ENCODE measurements at regions not wholly inside any gene's neighbourhood (a gene's known extent, or its start where the extent isn't known, plus 50 kb on each side); places are given as distances from the start of the nearest gene placed in this dataset.

- H3K9me1 ChIP-seq (ENCODE audit: control insufficient read depth, insufficient read depth, low read length) = no peaks in the 10 kb centered on the region
- no peak overlapping the region for H3K9ac ChIP-seq (ENCODE audit: insufficient read depth in 1 of 2, low read depth in 2 of 2, low read length in 2 of 2)
- intact Hi-C loops (cut with micrococcal nuclease) (no loop called here), in situ Hi-C loops (cut with MboI) (no loop called here)
- no peak overlapping the region for H3K4me3 ChIP-seq
- FAIRE-seq = no peak
- no TSS peak for BruUV-seq (replicated peaks)
- no peaks in the 10 kb centered on the region for H4K20me1 ChIP-seq (replicated peaks; ENCODE audit: control insufficient read depth, insufficient read depth, low read length)
- ChIA-PET CTCF (ENCODE audit: low intra/inter-chr PET ratio) (no interaction called here), POLR2A (no interaction called here)
- H3K27me3 ChIP-seq (ENCODE audit: control insufficient read depth in 2 of 2, insufficient read depth in 2 of 2, low read length in 2 of 2) = no peaks in the 10 kb centered on the region
- H3K9me3 ChIP-seq (replicated peaks; ENCODE audit: control insufficient read depth, insufficient read depth, low read depth, low read length) = no peaks in the 10 kb centered on the region
- DNase-seq (ENCODE audit: extremely low read depth in 1 of 4, low spot score in 3 of 4) = no peak
- ATAC-seq = no peak
- no peak overlapping the region for H3K4me2 ChIP-seq (ENCODE audit: insufficient read depth, low read length)
- H3K27ac ChIP-seq (ENCODE audit: extremely low read depth, low read depth, low read length) = no peak overlapping the region
- no peaks in the 10 kb centered on the region for H3K4me1 ChIP-seq (replicated peaks in 1 of 2; ENCODE audit: control insufficient read depth in 2 of 2, insufficient read depth in 2 of 2, low read length in 2 of 2)
- no peak overlapping the region for H2AFZ ChIP-seq (ENCODE audit: low read depth, low read length)
- 0% methylated on average over 3 of the region's 3 CpGs for WGBS (ENCODE audit: insufficient coverage, low coverage, missing lambda C conversion rate)
- TF ChIP-seq ELF4 (CRISPR knock-in tag; IDR thresholded peaks at IDR 0.05) = no peak
- no peak for TF ChIP-seq TAL1 (IDR thresholded peaks at IDR 0.05)
- TF ChIP-seq FOSL1 (tag; conservative IDR thresholded peaks at IDR 0.05) = no peak
- TF ChIP-seq ZNF830 (CRISPR knock-in tag; IDR thresholded peaks at IDR 0.05) = no peak
- H3K79me2 ChIP-seq (ENCODE audit: control insufficient read depth, insufficient read depth, low read length) = no peaks in the 10 kb centered on the region
- H3K36me3 ChIP-seq (ENCODE audit: control insufficient read depth, insufficient read depth, low read length) = no peaks in the 10 kb centered on the region
These were observed 458.2 kb upstream of the DAB1 start for GRCh38 chr1:57882072-57882471.

- CTCF ChIA-PET (ENCODE audit: low intra/inter-chr PET ratio) = no interaction called here
- Histone ChIP-seq H3K9ac (ENCODE audit: insufficient read depth in 1 of 2, low read depth in 2 of 2, low read length in 2 of 2) (no peak overlapping the region), H3K9me1 (ENCODE audit: control insufficient read depth, insufficient read depth, low read length) (no peaks in the 10 kb centered on the region), H3K4me3 (no peak overlapping the region), H3K4me2 (ENCODE audit: insufficient read depth, low read length) (no peak overlapping the region), H3K27ac (ENCODE audit: extremely low read depth, low read depth, low read length) (no peak overlapping the region), H2AFZ (ENCODE audit: low read depth, low read length) (no peak overlapping the region), H4K20me1 (replicated peaks; ENCODE audit: control insufficient read depth, insufficient read depth, low read length) (no peaks in the 10 kb centered on the region), H3K79me2 (ENCODE audit: control insufficient read depth, insufficient read depth, low read length) (no peaks in the 10 kb centered on the region), H3K27me3 (ENCODE audit: control insufficient read depth in 2 of 2, insufficient read depth in 2 of 2, low read length in 2 of 2) (no peaks in the 10 kb centered on the region), H3K4me1 (replicated peaks in 1 of 2; ENCODE audit: control insufficient read depth in 2 of 2, insufficient read depth in 2 of 2, low read length in 2 of 2) (no peaks in the 10 kb centered on the region), H3K36me3 (ENCODE audit: control insufficient read depth, insufficient read depth, low read length) (no peaks in the 10 kb centered on the region), H3K9me3 (replicated peaks; ENCODE audit: control insufficient read depth, insufficient read depth, low read depth, low read length) (no peaks in the 10 kb centered on the region)
- POLR2A ChIA-PET = no interaction called here
- 0% methylated on average over 2 of the region's 2 CpGs for WGBS (ENCODE audit: insufficient coverage, low coverage, missing lambda C conversion rate)
- no TSS peak for BruUV-seq (replicated peaks)
- DNase-seq (ENCODE audit: extremely low read depth in 1 of 4, low spot score in 3 of 4) (no peak), FAIRE-seq (no peak), ATAC-seq (no peak)
- intact Hi-C loops (cut with micrococcal nuclease) = no loop called here
- in situ Hi-C loops (cut with MboI) = no loop called here
- TF ChIP-seq ZNF589 (CRISPR knock-in tag; IDR thresholded peaks at IDR 0.05; ENCODE audit: low read depth) = no peak
- TF ChIP-seq EZH2 (IDR thresholded peaks at IDR 0.05; ENCODE audit: borderline replicate concordance, low read depth, low read length) = no peak
- TF ChIP-seq, protein P1, sequence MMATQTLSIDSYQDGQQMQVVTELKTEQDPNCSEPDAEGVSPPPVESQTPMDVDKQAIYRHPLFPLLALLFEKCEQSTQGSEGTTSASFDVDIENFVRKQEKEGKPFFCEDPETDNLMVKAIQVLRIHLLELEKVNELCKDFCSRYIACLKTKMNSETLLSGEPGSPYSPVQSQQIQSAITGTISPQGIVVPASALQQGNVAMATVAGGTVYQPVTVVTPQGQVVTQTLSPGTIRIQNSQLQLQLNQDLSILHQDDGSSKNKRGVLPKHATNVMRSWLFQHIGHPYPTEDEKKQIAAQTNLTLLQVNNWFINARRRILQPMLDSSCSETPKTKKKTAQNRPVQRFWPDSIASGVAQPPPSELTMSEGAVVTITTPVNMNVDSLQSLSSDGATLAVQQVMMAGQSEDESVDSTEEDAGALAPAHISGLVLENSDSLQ (IDR thresholded peaks at IDR 0.05) = no peak
- no peak for TF ChIP-seq MBD2 (IDR thresholded peaks at IDR 0.05; ENCODE audit: borderline replicate concordance, low read depth)
- TF ChIP-seq NR4A1 (CRISPR knock-in tag; IDR thresholded peaks at IDR 0.05) = no peak
- no peak for TF ChIP-seq NR4A1 (tag; IDR thresholded peaks at IDR 0.05)
- TF ChIP-seq, protein P2, sequence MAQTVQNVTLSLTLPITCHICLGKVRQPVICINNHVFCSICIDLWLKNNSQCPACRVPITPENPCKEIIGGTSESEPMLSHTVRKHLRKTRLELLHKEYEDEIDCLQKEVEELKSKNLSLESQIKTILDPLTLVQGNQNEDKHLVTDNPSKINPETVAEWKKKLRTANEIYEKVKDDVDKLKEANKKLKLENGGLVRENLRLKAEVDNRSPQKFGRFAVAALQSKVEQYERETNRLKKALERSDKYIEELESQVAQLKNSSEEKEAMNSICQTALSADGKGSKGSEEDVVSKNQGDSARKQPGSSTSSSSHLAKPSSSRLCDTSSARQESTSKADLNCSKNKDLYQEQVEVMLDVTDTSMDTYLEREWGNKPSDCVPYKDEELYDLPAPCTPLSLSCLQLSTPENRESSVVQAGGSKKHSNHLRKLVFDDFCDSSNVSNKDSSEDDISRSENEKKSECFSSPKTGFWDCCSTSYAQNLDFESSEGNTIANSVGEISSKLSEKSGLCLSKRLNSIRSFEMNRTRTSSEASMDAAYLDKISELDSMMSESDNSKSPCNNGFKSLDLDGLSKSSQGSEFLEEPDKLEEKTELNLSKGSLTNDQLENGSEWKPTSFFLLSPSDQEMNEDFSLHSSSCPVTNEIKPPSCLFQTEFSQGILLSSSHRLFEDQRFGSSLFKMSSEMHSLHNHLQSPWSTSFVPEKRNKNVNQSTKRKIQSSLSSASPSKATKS (CRISPR knock-in tag; IDR thresholded peaks at IDR 0.05) = no peak
- no peak for TF ChIP-seq ESRRB (CRISPR knock-in tag; IDR thresholded peaks at IDR 0.05; ENCODE audit: borderline replicate concordance)
- TF ChIP-seq ZNF766 (CRISPR knock-in tag; conservative IDR thresholded peaks at IDR 0.05) = no peak
- no peak for TF ChIP-seq SREBF2 (CRISPR knock-in tag; IDR thresholded peaks at IDR 0.05)
These were observed 457.8 kb upstream of the DAB1 start for GRCh38 chr1:57881639-57882038.

All from K562 (cell line).